SK-N-SH (cell line): ENCODE measurements at regions not wholly inside any gene's neighbourhood (a gene's known extent, or its start where the extent isn't known, plus 50 kb on each side); places are given as distances from the start of the nearest gene placed in this dataset.

Source experiments
- RFX5 ChIP-seq: IDR thresholded peaks from 2 replicates; pipeline ENCODE4 v1.6.1; 2012; ENCODE audit warnings: mild to moderate bottlenecking, improper control_type of control experiment, low read length
- TCF12 ChIP-seq: IDR thresholded peaks from 2 replicates; pipeline ENCODE4 v1.4.0; 2012
- YY1 ChIP-seq: IDR thresholded peaks from 2 replicates; pipeline ENCODE4 v1.4.0; 2012; ENCODE audit warnings: low read depth, mild to moderate bottlenecking
- TF ChIP-seq, protein P1 (sequence below): fragments of 200-600 bp; sonication (generic); IDR thresholded peaks from 2 replicates; pipeline ENCODE4 v1.6.1; 2017; ENCODE audit warnings: antibody characterized with exemption, mild to moderate bottlenecking, moderate library complexity

DNA sequence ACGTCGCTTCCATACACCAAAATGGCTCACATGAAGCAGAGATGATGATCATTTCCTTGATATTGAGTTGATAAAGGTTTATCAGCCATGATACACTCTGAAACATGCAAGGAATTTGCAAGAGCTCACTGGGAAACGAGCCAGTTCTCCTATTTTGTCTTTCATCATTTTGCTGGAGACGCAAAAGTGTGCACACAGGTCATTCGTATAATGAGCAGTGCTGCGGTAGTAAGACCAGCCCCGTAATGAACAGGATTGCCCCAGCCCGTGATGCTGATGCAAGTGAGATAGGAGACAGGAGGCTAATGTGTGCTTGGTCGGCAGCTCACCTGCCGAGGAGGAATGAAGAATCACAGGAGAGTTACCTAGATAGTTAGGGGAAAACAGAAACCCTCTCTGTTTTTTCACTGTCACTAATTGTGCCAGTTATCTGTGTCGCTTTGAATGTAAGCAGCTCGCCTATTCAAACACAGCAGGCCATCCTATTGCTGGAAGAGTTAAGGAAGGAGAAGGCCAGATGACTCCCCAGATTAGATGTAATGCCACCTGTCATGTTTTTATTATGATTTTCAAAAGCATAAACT lies 391.8 kb downstream of the SAMD5 start:
- TF ChIP-seq, protein P1, sequence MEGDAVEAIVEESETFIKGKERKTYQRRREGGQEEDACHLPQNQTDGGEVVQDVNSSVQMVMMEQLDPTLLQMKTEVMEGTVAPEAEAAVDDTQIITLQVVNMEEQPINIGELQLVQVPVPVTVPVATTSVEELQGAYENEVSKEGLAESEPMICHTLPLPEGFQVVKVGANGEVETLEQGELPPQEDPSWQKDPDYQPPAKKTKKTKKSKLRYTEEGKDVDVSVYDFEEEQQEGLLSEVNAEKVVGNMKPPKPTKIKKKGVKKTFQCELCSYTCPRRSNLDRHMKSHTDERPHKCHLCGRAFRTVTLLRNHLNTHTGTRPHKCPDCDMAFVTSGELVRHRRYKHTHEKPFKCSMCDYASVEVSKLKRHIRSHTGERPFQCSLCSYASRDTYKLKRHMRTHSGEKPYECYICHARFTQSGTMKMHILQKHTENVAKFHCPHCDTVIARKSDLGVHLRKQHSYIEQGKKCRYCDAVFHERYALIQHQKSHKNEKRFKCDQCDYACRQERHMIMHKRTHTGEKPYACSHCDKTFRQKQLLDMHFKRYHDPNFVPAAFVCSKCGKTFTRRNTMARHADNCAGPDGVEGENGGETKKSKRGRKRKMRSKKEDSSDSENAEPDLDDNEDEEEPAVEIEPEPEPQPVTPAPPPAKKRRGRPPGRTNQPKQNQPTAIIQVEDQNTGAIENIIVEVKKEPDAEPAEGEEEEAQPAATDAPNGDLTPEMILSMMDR: no peak
- TF ChIP-seq RFX5 (no peak), TCF12 (no peak), YY1 (no peak)
